Muscle of back (tissue), 3 donors: ENCODE measurements at regions not wholly inside any gene's neighbourhood (a gene's known extent, or its start where the extent isn't known, plus 50 kb on each side); places are given as distances from the start of the nearest gene placed in this dataset.
A peak's percentile ranks its signal among the peaks of the same experiment; 100 is the strongest.

Experiments used
- DNase-seq, 3 donors: peaks; one replicate each; pipeline versions ENCODE4 v3.0.0 to v3.0.0-alpha.2; 2013

GRCh38 chr12:3962631-3963483 is 89.7 kb upstream of the PARP11 start:
- DNase-seq, result peak in 1 of 3 donors; percentile 19

- DNase-seq, result no peak
Measured at GRCh38 chr12:3961591-3961990, 88.4 kb upstream of the PARP11 start.

- DNase-seq, result peak in 2 of 3 donors; percentile 4 to 31
Measured at GRCh38 chr12:3959799-3960560, 86.8 kb upstream of the PARP11 start.

- DNase-seq, result no peak
Measured at GRCh38 chr12:3958534-3958933, 85.3 kb upstream of the PARP11 start.

GRCh38 chr12:3951380-3952135 is 78.4 kb upstream of the PARP11 start:
- no peak for DNase-seq

GRCh38 chr12:3950714-3951320 is 77.6 kb upstream of the PARP11 start:
- no peak for DNase-seq

- DNase-seq, result no peak
Measured at GRCh38 chr12:3947781-3948180, 74.6 kb upstream of the PARP11 start.

GRCh38 chr12:3945671-3946070 is 72.5 kb upstream of the PARP11 start:
- no peak for DNase-seq

GRCh38 chr12:3944620-3945019 is 71.4 kb upstream of the PARP11 start:
- DNase-seq, result no peak

- no peak for DNase-seq
Measured at GRCh38 chr12:3938042-3938544, 64.9 kb upstream of the PARP11 start.

- DNase-seq, result no peak
Measured at GRCh38 chr12:3935078-3935477, 61.9 kb upstream of the PARP11 start.

GRCh38 chr12:3933819-3934192 is 60.6 kb upstream of the PARP11 start:
- no peak for DNase-seq

GRCh38 chr12:3933074-3933818 is 60.0 kb upstream of the PARP11 start:
- DNase-seq, result no peak

GRCh38 chr12:3931776-3932175 is 58.6 kb upstream of the PARP11 start:
- peak in 1 of 3 donors; percentile 60 for DNase-seq

- DNase-seq, result no peak
Measured at GRCh38 chr12:3931206-3931605, 58.0 kb upstream of the PARP11 start.

GRCh38 chr12:3929875-3930615 is 56.8 kb upstream of the PARP11 start:
- DNase-seq, result peak in 1 of 3 donors; percentile 39

GRCh38 chr12:3928538-3929184 is 55.5 kb upstream of the PARP11 start:
- DNase-seq, result peak; percentile 54 to 95 (median 88)

GRCh38 chr12:3925621-3926020 is 52.4 kb upstream of the PARP11 start:
- DNase-seq, result no peak

- no peak for DNase-seq
Measured at GRCh38 chr12:3924761-3925160, 51.6 kb upstream of the PARP11 start.

GRCh38 chr12:3923021-3923420 is 49.8 kb upstream of the PARP11 start:
- DNase-seq, result no peak
